HCT116 (cell line): ENCODE measurements at regions not wholly inside any gene's neighbourhood (a gene's known extent, or its start where the extent isn't known, plus 50 kb on each side); places are given as distances from the start of the nearest gene placed in this dataset.

Experiments
- ATAC-seq: fragments of 200-7000 bp; cut with Tn5 transposase; 2 replicates; pipeline ENCODE4 v1.9.1; 2020; ENCODE audit warnings: mild to moderate bottlenecking, moderate library complexity
- BruUV-seq: library from RNA; stranded (reverse); fragments of 400-500 nt; replicated peaks from 2 replicates; lab custom pipeline; 2021; lab: Mats Ljungman, UMichigan
- CTCF ChIA-PET: fragments of 300-600 bp; sonication (Branson Sonifier 250); formaldehyde crosslinking; loops from one replicate; lab custom pipeline; 2021; ENCODE audit warnings: antibody characterized with exemption; lab: Charles Lee
- POLR2A ChIA-PET: fragments of 300-600, 350-600 bp; sonication (Branson Sonifier 250); formaldehyde crosslinking; loops from one replicate; lab custom pipeline; 2021; ENCODE audit warnings: antibody characterized with exemption; lab: Charles Lee
- RAD21 ChIA-PET, 2 experiments: fragments of 300-600 bp; sonication (Branson Sonifier 250); formaldehyde crosslinking; loops; one replicate each; lab custom pipeline; 2023; ENCODE audit warnings: low total read pairs in 2 of 2; ENCODE audit not compliant: uncharacterized antibody in 2 of 2, unreplicated experiment in 2 of 2, low non-redundant PET in 1 of 2; lab: Charles Lee
- DNase-seq: peaks from one replicate; pipeline ENCODE4 v3.0.0-alpha.2; 2010; ENCODE audit warnings: low read depth, low spot score
- H2AFZ ChIP-seq: fragments of 200-600 bp; shearing (Covaris generic), sonication (generic); 2 replicates; pipeline ENCODE4 v1.6.1; 2017; ENCODE audit warnings: low read depth, mixed run types, mixed read lengths, antibody characterized with exemption, low read length; ENCODE audit not compliant: poor library complexity, severe bottlenecking
- H3K27ac ChIP-seq: 2 replicates; pipeline ENCODE4 v1.5.1; 2012; ENCODE audit warnings: low read depth, low read length
- H3K27me3 ChIP-seq: fragments of 200-600 bp; sonication (generic); 2 replicates; pipeline ENCODE4 v1.6.1; 2016; ENCODE audit warnings: mixed run types, low read length, mixed read lengths; ENCODE audit not compliant: insufficient read depth
- H3K36me3 ChIP-seq, 2 experiments: fragments of 200-500 bp in 1 of 2; fragments of 200-600 bp in 1 of 2; sonication (Bioruptor generic) in 1 of 2; sonication (generic) in 1 of 2; 2 replicates each; pipeline versions ENCODE4 v1.5.1 to v1.6.1; 2014 to 2016; ENCODE audit warnings: low read length in 2 of 2, inconsistent platforms in 1 of 2, mixed read lengths in 1 of 2, mixed run types in 1 of 2; ENCODE audit not compliant: insufficient read depth in 2 of 2, control insufficient read depth in 1 of 2
- H3K4me1 ChIP-seq, 2 experiments: fragments of 200-600 bp in 1 of 2; sonication (generic) in 1 of 2; 2 replicates each; pipeline versions ENCODE4 v1.5.1 to v1.6.1; 2012 to 2017; ENCODE audit warnings: low read length in 2 of 2, inconsistent platforms in 1 of 2, mild to moderate bottlenecking in 1 of 2, mixed read lengths in 1 of 2, mixed run types in 1 of 2, moderate library complexity in 1 of 2; ENCODE audit not compliant: insufficient read depth in 2 of 2, control insufficient read depth in 1 of 2
- H3K4me2 ChIP-seq: fragments of 200-600 bp; sonication (generic); 2 replicates; pipeline ENCODE4 v1.6.1; 2017; ENCODE audit warnings: mixed run types, low read length, mixed read lengths
- H3K4me3 ChIP-seq, 2 experiments: fragments of 200-600 bp in 1 of 2; sonication (generic) in 1 of 2; replicated peaks in 1 of 2; 2 replicates each; pipeline ENCODE4 v1.5.1; 2011 to 2016; ENCODE audit warnings: low read length in 2 of 2, control low read depth in 1 of 2, low read depth in 1 of 2, mild to moderate bottlenecking in 1 of 2, mixed read lengths in 1 of 2, mixed run types in 1 of 2
- H3K79me2 ChIP-seq: fragments of 200-600 bp; sonication (generic); 2 replicates; pipeline ENCODE4 v1.6.1; 2017; ENCODE audit warnings: mild to moderate bottlenecking, mixed run types, low read length, moderate library complexity, mixed read lengths; ENCODE audit not compliant: insufficient read depth
- H3K9ac ChIP-seq: fragments of 200-600 bp; sonication (generic); 2 replicates; pipeline ENCODE4 v1.6.1; 2016; ENCODE audit warnings: low read length, mixed read lengths
- H3K9me2 ChIP-seq: fragments of 200-600 bp; sonication (generic), shearing (Covaris generic); 2 replicates; pipeline ENCODE4 v1.6.1; 2017; ENCODE audit warnings: mixed run types, mild to moderate bottlenecking, moderate library complexity; ENCODE audit not compliant: insufficient read depth
- H3K9me3 ChIP-seq, 2 experiments: fragments of 200-500 bp in 1 of 2; fragments of 200-600 bp in 1 of 2; sonication (Bioruptor generic) in 1 of 2; sonication (generic) in 1 of 2; 2 replicates each; pipeline ENCODE4 v1.6.1; 2014 to 2017; ENCODE audit warnings: low read length in 2 of 2, mixed read lengths in 2 of 2, inconsistent platforms in 1 of 2, low read depth in 1 of 2, mild to moderate bottlenecking in 1 of 2, mixed run types in 1 of 2, moderate library complexity in 1 of 2; ENCODE audit not compliant: control insufficient read depth in 1 of 2, insufficient read depth in 1 of 2
- H4K20me1 ChIP-seq: fragments of 200-600 bp; sonication (generic), shearing (Covaris generic); 2 replicates; pipeline ENCODE4 v1.6.1; 2017; ENCODE audit warnings: mixed run types, mild to moderate bottlenecking, moderate library complexity; ENCODE audit not compliant: insufficient read depth
- CBX3 ChIP-seq: IDR thresholded peaks from 2 replicates; pipeline ENCODE4 v1.6.1; 2012; ENCODE audit warnings: low read depth
- EGR1 ChIP-seq: IDR thresholded peaks from 2 replicates; pipeline ENCODE4 v1.6.1; 2012; ENCODE audit warnings: low read depth
- ELF1 ChIP-seq: IDR thresholded peaks from 2 replicates; pipeline ENCODE4 v1.6.1; 2012; ENCODE audit warnings: low read depth, borderline replicate concordance
- EZH2 ChIP-seq: fragments of 200-600 bp; sonication (generic); IDR thresholded peaks from 2 replicates; pipeline ENCODE4 v1.6.1; 2017; ENCODE audit warnings: antibody characterized with exemption, mixed run types
- EZH2phosphoT487 ChIP-seq: fragments of 200-600 bp; IDR thresholded peaks from 2 replicates; pipeline ENCODE4 v1.6.1; 2018; ENCODE audit warnings: antibody characterized with exemption, borderline replicate concordance
- SP1 ChIP-seq: IDR thresholded peaks from 2 replicates; pipeline ENCODE4 v1.6.1; 2012; ENCODE audit warnings: low read depth
- SRF ChIP-seq: IDR thresholded peaks from 2 replicates; pipeline ENCODE4 v1.6.1; 2012; ENCODE audit warnings: low read depth
- intact Hi-C: fragments of 100-400 bp; cut with micrococcal nuclease; formaldehyde crosslinking; loops from 2 replicates; pipeline ENCODE4 v1.10.0; 2022
- TF ChIP-seq, protein P1 (sequence below): IDR thresholded peaks from 2 replicates; pipeline ENCODE4 v1.6.1; 2012; ENCODE audit warnings: low read depth
- TF ChIP-seq, protein P2 (sequence below): IDR thresholded peaks from 2 replicates; pipeline ENCODE4 v1.6.1; 2012

DNA sequence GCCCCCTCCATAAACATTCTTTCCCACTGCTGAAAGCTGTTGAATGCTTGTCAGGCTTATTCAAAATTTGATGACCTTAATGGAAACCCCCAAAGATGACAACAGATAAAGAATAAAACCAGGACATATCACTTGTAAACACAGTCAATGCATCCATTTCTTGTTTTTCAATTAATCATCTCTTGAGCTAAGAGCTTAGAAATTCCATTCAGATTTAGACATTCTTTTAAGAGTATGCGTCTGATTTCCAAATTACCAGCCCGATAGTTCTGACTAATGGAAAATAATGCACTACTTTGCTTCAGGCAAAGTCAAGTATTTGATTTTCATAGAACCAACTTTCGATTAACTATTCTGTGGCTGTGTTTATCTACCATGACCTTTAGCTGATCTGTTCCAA, 100.6 kb upstream of the RUNX1 start:
- Histone ChIP-seq H3K27ac (no peak overlapping the region), H3K4me1 (peaks cover 11 to 22% of the 10 kb centered on the region in 2 experiments; a peak in 3 of 4 replicates), H3K9me3 (no peaks in the 10 kb centered on the region), H3K9me2 (no peaks in the 10 kb centered on the region), H3K4me3 (no peak overlapping the region), H3K36me3 (no peaks in the 10 kb centered on the region), H3K27me3 (no peaks in the 10 kb centered on the region), H3K4me2 (no peak overlapping the region), H3K9ac (no peak overlapping the region), H2AFZ (no peak overlapping the region), H3K79me2 (no peaks in the 10 kb centered on the region), H4K20me1 (no peaks in the 10 kb centered on the region)
- ChIA-PET CTCF (no interaction called here), RAD21 (interaction anchor here in 1 of 2 experiments (0.6 kb wide), 1 partner anchor 260 kb away, joined by 3 read pairs; no protein-coding TSS in a partner anchor), POLR2A (no interaction called here)
- intact Hi-C loops, result no loop called here
- ATAC-seq (no peak), DNase-seq (no peak)
- TF ChIP-seq SRF, result no peak
- TF ChIP-seq ELF1, result no peak
- no peak for TF ChIP-seq EGR1
- TF ChIP-seq, protein P1, sequence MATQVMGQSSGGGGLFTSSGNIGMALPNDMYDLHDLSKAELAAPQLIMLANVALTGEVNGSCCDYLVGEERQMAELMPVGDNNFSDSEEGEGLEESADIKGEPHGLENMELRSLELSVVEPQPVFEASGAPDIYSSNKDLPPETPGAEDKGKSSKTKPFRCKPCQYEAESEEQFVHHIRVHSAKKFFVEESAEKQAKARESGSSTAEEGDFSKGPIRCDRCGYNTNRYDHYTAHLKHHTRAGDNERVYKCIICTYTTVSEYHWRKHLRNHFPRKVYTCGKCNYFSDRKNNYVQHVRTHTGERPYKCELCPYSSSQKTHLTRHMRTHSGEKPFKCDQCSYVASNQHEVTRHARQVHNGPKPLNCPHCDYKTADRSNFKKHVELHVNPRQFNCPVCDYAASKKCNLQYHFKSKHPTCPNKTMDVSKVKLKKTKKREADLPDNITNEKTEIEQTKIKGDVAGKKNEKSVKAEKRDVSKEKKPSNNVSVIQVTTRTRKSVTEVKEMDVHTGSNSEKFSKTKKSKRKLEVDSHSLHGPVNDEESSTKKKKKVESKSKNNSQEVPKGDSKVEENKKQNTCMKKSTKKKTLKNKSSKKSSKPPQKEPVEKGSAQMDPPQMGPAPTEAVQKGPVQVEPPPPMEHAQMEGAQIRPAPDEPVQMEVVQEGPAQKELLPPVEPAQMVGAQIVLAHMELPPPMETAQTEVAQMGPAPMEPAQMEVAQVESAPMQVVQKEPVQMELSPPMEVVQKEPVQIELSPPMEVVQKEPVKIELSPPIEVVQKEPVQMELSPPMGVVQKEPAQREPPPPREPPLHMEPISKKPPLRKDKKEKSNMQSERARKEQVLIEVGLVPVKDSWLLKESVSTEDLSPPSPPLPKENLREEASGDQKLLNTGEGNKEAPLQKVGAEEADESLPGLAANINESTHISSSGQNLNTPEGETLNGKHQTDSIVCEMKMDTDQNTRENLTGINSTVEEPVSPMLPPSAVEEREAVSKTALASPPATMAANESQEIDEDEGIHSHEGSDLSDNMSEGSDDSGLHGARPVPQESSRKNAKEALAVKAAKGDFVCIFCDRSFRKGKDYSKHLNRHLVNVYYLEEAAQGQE, result no peak
- no peak for TF ChIP-seq EZH2phosphoT487
- TF ChIP-seq, protein P2, sequence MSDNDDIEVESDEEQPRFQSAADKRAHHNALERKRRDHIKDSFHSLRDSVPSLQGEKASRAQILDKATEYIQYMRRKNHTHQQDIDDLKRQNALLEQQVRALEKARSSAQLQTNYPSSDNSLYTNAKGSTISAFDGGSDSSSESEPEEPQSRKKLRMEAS, result no peak
- TF ChIP-seq CBX3, result no peak
- TF ChIP-seq EZH2, result no peak
- no peak for TF ChIP-seq SP1
- BruUV-seq, result no TSS peak
